Renal cortical epithelial cell (primary cell): ENCODE measurements at regions not wholly inside any gene's neighbourhood (a gene's known extent, or its start where the extent isn't known, plus 50 kb on each side); places are given as distances from the start of the nearest gene placed in this dataset.
A peak's percentile ranks its signal among the peaks of the same experiment; 100 is the strongest.
"Not testable (repeated sequence)": the region's sequence is repeated elsewhere in the genome, so short reads cannot be mapped to it uniquely, and the experiment has no call there.

Source experiments
- DNase-seq: peaks from one replicate; pipeline ENCODE4 v3.0.0-alpha.2; 2011; ENCODE audit warnings: low read depth

DNA sequence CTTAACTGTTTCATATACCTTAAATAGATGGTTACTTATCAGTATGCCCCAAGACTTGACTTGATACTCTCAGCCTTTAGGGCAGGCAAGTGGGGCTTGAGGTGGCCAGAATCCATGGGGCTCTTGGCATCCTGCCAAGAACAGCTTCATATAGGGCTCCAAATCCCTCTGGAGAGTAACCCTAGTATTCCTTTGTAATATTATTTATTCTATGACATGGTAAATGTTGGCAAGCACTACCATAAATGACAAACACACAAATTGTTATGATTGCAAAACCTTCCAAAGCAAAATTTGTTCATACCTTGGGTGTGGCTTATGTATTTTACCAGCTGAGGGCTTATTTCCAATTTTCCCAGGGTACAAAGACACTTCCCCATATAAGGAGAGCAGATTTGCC lies 257.4 kb upstream of the TRPC7 start:
- no peak for DNase-seq

DNA sequence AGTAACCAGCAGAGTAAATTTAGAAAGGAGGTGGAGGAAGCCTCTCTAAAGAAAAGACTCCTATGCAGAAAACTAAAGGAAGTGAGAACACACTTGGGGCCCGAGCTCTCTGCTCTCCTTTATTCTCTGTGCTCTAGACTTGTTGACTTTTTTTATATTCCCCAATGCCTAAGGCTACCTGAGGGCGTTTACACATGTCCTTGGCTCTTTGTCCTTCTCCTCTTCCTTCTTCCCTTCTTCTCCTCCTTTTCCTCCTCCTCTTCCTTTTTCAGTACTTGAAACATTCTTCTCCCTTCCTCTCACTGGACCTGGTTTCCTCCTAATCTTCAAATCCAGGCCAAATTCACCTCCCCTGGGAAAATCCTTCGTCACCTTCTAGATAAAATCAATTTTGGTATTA lies 256.4 kb upstream of the TRPC7 start:
- DNase-seq: no peak

DNA sequence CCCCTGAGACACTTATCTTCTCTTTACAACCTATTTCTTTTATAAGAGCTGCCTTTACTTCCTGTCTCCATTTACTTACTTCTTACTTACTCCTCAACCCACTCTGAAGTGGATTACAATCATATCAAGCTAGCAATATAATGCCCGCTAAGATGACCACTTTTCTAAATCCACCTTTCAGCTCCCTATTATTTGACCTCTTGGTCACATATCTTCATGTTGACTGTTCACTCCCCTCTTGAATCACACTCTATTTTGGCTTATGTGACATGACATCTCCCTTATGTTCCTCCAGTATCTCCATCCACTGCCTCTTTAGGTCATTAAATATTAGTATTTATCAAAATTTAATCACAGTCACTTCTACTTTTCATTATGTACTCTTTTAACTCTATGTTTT lies 255.3 kb upstream of the TRPC7 start:
- no peak for DNase-seq

DNA sequence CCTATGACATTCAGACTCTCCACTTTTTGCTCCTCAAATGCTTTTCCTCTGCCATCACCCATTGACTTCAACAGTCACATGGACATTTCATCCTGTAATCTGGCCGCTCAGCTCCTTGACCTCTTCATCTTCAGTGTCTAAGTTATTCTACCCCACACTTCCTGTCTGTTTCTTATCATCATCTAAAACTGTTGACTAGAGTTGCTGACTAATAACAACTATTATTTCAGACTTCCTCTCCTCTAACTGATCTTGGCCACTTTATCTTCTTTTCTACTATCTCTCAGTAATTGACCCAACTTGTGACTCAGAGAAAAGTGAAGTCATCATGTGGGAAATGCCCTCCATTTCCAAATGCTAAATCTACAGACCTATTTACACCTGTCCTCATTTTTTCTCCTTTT lies 254.7 kb upstream of the TRPC7 start:
- DNase-seq: no peak

DNA sequence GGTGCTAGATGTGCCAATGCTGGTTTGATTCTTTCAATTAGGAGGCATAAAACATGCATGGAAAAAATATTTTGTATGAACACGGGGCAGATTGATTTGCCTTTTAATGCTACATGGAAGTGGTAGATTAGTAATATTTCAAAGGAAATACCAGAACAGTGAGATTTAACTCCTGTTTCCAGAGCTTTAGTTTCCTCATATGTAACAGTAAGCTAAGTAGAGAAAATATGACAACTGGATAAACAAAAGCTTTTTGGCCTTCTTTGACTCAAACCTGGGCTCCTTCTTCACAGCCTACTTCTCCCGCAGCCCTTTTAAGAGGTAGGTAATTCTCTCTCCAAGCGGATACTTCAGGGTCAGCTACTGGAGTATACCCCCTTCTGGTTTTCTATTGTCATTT lies 254.2 kb upstream of the TRPC7 start:
- DNase-seq: no peak

DNA sequence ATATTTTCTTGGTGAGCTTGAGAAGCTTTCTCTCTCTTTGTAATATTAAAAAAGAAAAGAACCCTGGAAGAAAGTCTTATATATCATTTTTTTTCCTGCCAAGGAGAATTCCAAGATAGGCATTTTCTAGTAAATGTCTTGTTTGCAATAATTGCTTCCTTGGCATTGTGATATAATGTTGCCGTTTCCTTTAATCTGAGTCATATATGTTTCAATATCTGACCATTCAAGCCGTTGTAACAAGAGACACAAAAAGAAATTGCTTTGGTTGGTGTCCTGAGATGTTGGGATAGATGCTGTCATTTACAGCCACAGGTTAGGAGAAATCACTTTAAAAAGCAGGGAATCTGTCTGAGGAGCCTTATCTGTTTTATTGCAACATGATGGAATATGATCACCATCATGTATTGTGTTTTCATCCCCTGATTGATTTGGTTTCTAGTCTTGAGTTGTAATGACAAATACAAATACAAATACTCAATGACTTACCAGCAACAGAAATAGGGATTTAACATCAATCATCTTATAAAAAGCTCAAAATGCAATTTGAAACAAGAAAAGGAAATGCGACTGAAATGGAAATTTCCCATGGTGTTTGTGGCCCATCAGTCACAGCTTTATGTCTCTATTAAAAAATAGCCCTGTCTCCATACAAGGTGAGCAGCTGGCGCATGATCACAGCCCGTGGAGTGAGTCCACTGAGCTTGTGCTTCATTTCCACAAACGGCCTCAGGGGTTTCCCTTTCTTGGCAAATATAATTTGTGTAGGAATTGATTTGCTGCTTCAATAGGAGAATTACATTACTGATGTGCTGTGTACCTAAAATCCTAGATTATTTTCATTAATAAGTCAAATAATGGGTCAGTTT lies 250.1 kb upstream of the TRPC7 start:
- no peak for DNase-seq

DNA sequence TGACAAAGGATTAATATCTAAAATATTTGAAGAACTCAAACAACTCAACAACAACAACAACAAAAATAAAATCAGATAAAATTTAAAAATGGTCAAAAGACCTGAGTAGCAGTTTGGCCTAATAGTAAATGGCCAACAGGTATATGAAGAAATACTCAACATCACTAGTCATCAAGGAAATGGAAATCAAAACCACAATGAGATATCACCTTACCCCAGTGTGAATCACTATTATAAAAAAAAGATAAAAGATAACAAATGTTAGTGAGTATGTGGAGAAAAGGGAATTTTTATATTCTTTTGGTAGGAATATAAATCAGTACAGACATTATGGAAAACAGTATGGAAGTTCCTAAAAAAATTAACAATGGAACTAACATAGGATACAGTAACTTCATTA lies 247.9 kb upstream of the TRPC7 start:
- no peak for DNase-seq

DNA sequence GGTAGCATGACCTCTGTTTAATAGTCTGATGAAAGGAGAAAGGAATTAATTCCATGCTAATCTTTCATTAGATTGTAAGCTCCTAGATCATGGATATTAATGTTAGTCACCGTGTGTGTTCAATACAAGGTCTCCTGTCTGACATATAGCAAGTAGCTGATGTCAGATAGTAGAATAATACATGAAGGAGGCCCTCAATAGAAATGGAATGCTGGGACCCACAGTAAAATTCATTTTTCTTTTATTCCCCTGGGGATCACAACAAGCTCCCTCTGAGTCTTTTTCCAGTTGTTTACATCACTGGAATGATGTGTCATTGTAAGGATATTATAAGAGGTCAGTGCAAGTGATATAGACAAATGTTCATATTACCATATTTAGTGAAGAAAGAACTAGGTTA lies 240.3 kb upstream of the TRPC7 start:
- DNase-seq: no peak

DNA sequence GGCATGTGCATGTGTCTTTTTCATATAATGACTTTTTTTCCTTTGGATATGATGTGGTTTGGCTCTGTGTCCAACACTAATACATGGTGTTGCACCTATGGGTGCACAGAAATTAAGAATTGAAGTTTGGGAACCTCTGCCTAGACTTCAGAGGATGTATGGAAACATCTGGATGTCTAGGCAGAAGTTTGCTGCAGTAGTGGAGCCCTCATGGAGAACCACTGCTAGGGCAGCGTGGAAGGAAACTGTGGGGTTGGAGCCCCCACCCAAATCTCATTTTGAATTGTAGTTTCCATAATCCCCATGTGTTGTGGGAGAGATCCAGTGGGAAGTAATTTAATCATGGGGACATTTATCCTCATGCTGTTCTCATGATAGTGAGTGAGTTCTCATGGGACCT lies 235.0 kb upstream of the TRPC7 start:
- no peak for DNase-seq

DNA sequence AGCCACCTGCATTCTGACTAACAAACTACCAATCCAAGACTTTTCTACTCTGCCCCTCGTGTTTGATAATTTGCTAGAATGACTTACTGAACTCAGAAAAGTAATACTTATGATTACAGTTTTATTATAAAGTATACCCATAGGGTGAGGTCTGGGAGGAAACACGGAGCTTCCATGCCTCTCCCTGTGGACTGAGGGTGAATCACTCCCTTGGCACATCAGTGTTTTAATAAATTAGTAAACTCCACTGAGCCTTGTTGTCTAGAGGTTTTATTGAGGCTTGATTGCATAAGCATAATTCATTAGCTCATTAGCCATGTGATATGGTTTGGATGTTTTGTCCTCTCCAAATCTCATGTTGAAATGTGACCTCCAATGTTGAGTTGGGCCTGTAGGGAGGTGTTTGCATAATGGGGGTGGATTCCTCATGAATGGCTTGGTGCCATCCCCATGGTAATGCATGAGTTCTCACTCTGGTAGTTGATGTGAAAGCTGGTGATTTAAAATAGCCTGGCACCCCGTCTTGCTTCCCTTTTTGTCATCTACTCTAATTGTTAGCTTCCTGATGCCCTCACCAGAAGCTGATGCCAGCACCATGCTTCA lies 233.6 kb upstream of the TRPC7 start:
- no peak for DNase-seq

DNA sequence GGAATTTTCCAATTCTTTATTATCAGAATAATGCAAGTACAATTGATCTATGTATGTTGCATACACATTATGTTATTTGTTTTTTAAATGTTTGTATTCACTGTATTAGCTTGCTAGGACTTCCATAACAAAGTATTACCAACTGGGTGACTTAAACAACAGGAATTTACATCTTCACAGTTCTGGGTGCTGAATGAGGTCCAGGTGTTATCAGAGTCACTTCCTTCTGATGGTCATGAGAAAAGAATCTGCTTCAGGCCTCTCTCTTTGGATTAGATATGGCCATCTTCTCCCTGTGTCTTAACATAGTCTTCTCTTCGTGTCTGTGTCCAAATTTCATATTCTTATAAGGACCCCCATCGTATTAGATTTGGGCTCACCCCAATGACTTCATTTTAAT lies 229.1 kb upstream of the TRPC7 start:
- no peak for DNase-seq

DNA sequence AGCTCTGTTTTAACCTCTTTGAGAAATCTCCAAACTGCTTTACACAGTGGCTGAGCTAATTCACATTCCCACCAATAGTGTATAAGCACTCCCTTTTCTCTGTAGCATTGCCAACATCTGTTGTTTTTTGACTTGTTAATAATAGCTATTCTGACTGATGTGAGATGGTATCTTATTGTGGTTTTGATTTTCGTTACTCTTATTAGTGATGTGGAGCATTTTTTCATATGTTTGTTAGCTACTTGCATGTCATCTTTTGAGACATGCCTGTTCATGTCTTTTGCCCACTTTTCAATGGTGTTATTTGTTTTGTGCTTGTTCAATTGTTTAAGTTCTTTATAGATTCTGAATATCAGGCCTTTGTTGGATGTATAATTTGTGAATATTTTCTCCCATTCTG lies 225.2 kb upstream of the TRPC7 start:
- DNase-seq: no peak

DNA sequence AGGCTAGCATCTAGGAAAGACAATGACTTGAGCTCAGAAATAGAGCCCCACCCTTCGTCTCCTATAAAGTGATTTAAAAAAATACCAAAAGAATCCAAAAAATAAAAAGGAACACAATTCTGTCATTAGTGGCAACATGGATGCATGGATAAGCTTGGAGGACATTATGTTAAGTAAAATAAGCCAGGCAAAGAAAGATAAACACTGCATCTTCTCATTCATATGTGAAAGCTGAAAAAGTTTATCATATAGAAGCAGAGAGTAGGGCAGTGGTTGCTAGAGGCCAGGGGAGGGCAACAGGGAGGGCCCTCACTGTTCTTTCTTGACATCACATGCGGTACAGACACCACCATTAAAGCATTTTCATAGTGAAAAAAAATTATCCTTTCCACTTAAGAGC lies 220.9 kb upstream of the TRPC7 start:
- no peak for DNase-seq

DNA sequence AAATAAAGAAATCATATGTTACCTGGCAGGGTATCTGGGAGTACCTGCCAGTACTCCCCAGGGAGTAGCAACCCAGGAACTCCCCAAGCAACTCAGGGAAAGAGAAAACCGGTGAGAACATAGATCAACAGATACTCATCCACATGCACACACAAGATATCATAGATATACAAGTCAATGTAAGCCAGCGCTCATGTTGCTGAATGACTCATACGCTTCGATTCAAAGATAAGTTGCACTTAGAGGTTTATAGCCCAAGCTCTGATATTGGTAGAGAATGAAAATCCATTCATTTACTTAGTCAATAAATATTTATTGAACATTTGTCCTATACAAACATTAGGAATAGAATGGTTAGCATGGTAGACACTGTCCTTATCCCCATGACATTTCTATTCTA lies 219.1 kb upstream of the TRPC7 start:
- DNase-seq: no peak

DNA sequence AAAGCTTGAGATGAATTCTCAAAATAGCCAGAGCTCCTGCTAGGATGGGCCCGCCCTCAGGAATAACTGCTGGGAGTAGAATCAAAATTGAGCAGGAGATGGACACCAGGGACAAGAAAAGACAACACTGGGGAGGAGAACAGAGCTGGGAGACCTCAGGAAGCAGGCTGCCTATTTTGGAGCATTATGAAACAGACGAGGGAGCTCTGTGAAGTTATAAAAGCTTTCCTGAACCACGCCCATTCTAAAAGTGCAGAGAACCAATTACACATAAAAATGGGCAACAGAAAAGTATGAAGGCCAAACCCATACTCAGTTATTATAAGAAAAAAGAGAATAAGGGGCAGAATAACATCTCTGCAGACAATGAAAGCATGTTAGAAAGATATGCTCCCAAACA lies 213.9 kb upstream of the TRPC7 start:
- no peak for DNase-seq

DNA sequence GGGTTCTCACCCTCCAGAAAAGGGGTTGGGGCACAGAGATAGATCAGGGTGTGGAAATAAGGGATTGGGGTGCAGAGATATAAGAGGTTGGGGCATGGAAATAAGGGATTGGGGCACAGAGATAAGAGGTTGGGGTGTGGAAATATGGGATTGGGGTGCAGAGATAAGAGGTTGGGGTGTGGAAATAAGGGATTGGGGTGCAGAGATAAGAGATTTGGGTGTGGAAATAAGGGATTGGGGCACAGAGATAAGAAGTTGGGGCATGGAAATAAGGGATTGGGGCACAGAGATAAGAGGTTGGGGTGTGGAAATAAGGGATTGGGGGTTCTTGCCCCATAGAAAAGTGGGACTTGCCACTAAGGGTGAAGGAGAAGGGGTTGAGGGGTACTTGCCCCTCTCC lies 204.5 kb upstream of the TRPC7 start:
- DNase-seq: not testable (repeated sequence)

DNA sequence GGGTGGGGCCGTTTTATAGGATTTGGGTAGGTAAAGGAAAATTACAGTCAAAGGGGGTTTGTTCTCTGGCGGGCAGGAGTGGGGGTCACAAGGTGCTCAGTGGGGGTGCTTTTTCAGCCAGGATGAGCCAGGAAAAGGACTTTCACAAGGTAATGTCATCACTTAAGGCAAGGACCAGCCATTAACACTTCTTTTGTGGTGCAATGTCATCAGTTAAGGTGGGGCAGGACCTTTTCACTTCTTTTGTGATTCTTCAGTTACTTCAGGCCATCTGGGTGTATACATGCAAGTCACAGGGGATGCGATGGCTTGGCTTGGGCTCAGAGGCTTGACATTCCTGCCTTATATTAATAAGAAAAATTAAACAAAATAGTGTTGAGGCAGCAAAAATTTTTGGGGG lies 200.1 kb upstream of the TRPC7 start:
- not testable (repeated sequence) for DNase-seq

DNA sequence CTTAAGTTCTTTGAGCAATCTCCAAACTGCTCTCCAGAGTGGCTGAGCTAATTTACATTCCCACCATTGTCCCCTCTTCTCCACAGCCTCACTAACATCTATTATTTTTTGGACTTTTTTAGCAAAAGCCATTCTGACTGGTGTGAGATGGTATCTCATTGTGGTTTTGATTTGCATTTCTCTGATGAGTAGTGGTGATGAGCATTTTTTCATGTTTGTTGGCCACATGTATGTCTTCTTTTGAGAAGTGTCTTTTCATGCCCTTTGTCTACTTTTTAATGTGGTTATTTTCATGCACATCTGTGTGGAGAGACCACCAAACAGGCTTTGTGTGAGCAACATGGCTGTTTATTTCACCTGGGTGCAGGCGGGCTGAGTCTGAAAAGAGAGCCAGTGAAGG lies 199.7 kb upstream of the TRPC7 start:
- not testable (repeated sequence) for DNase-seq

DNA sequence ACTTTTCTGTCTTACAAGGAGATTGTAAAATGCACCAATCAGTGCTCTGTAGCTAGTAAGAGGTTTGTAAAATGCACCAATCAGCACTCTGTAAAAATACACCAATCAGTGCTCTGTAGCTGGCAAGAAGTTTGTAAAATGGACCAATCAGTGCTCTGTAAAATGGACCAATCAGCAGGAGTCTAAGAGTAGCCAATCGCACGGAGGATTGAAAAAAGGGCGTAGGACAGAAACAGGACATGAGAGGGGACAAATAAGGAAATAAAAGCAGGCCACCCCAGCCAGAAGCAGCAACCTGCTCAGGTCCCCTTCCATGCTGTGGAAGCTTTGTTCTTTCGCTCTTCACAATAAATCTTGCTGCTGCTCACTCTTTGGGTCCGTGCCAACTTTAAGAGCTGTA lies 199.1 kb upstream of the TRPC7 start:
- DNase-seq: not testable (repeated sequence)

DNA sequence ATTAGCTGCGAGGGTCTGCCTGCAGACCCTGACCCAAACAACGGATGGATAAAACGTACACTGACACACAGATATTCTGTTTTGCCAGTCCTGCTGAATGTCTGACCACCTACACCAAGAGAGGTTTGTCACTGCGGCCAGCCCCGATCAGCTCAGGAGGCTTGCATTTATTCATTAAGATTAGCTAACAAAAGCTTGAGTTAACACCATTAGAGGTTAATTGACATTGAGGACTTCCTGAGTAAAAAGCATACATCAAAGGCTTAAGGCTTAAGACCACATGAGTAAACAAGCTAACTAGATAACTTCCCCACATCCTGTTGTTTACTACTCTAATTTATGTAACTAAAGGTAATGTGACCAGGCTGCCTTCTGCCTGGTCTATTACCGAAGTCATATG lies 198.1 kb upstream of the TRPC7 start:
- DNase-seq: no peak

DNA sequence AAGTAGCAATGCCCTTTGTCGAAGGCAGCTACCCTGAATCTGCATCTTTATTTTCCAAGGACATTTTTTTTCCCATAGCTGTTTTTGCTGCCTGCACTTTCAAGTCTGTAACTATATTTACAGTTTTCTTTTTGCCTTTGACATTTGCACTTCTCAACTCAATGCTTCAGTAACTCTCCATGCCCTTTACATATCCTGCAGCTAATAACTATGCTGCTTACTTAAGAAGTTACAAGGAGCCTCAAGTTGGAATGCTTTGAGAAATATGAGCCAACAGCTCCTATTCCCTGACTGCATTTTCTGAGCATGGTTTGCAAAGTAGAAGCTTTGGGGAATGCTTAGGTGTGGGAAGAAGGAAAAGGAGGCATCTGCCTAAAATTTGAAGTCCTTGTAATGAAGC lies 194.8 kb upstream of the TRPC7 start:
- DNase-seq: peak; percentile 9

DNA sequence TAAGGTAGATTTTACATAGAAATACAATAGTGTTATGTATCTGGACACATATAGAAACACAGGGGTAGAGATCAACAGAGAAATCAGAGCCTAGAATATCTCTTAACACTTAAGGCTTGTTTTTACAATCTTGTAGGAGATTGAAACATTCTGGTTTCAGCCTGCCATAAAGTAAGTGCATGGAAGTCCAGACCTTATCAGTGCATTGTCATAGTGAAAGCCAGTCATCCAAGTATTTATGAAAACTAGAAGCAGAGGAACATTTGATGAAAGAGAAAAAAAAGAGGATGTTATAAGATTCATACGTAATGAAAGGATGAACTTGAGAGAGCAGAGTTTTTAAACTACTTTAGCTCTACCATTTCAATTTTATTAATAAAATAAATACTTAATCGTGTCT lies 194.3 kb upstream of the TRPC7 start:
- DNase-seq: no peak

DNA sequence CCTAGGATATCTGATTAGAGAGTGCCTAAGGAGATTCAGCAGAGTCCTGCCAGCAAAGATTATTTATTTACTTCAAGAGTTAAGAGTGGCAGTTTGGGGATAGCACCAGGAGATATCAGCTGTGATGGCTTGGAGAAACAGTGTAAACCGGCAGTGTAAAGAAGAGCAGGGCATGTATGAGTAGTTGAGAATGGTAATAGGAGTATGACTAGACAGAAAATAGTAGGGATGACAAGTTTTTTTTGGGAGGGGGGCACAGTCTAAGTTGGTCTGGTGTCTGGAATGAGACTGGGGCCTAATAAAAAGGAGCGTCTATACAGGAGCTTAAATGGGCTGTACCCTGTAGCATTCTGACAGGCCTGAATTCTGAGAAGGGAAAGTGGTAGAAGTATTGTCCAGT lies 181.8 kb upstream of the TRPC7 start:
- DNase-seq: not testable (repeated sequence)

DNA sequence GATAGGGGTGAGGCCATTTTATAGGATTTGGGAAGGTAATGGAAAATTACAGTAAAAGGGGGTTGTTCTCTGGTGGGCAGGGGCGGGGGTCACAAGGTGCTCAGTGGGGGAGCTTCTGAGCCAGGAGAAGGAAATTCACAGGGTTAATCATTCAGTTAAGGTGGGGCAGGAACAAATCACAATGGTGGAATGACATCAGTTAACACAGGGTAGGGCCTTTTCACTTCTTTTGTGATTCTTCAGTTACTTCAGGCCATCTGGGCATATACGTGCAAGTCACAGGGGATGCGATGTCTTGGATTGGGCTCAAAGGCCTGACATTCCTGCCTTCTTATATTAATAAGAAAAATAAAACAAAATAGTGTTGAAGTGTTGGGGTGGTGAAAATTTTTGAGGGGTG lies 181.1 kb upstream of the TRPC7 start:
- DNase-seq: not testable (repeated sequence)
